ENCODE measurements at regions not wholly inside any gene's neighbourhood (a gene's known extent, or its start where the extent isn't known, plus 50 kb on each side); places are given as distances from the start of the nearest gene placed in this dataset.

DNA sequence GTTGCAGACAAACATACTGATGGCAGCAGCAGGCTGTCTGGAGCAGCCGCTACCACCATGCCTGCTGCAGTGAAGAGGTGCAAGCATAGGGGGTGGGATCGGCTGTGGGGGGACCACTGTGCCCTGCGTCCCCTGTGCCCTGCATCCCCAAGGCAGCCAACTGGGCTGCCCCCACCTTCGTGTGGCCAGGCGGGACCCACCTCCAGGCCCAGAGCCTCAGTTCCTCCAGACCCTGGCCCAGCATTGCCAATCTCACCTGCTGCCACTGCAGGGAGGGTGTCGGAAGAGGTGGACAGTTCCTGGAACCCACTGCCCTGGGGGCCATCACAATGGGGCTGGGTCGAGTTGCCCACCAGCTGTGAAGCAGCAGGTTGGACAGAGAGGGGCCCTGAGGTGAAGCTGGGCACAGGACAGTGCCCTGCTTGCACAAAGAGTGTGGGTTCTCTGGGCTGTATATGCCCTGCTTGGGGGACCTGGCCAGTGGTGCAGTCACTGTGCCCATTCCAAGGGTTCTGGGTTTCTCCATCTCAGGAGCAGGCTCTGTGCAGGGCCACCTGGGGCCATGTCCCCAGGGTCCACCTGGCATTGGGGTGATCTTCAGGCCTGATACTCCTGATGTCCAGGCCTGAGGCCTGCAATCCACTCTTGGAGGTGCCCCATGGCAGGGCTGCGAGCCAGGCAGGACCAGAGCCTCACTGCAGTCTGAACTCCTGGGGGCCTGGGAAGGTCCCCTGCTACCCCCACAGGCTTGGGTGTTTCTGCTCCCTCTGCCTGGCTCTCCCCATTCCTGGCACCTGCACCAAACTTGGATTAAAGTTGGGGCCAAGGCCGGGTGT, 261.4 kb upstream of the NRIP1 start:
- no peak for DNase-seq

DNA sequence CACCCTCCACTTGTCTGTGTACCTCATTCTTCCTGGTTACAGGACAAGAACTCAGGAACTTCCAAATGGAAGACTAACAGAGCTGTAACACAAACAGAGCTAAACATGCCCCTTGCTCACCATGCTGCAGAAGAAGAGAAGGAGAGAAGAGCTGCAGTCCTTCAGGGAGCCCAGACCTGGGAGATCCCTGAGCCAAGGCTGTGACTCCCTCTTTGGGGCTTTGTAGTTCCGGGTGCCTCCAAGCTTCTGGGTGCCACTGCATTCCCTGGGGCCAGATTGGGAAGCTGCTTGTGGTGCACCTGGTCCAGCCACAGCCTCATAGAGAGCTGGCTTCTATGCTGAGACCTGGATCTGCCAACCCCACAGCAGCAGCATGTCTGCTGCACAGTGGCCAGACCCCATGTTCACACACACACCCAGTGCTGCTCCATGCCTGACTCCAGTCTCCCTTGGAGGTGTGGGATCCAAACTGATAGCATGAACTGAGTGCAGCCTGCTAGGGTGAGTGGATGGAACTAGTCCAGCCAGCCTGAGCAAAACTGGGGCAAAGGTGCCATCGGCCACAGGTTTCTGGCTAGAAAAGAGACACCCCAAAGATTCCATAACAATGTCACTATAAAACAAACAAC, 263.0 kb upstream of the NRIP1 start:
- DNase-seq: no peak

DNA sequence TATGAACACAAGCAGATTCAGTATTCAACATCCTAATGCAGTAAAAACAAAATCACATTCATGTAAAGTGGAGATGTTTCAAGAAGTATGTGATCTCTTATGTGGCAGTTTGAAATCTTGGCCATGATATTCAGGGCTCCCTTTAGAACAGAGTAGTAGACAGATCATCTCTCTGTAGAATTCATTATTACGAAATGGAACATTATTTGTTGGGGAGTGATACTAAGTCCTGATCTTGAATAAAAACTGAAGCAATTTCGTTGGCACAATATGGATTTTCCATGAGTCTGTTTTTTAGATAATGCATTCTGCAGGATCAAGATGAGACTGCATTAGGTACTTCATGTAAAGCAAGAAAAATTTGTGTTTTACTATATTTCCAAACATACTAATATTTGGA, 264.4 kb upstream of the NRIP1 start:
- DNase-seq: no peak

DNA sequence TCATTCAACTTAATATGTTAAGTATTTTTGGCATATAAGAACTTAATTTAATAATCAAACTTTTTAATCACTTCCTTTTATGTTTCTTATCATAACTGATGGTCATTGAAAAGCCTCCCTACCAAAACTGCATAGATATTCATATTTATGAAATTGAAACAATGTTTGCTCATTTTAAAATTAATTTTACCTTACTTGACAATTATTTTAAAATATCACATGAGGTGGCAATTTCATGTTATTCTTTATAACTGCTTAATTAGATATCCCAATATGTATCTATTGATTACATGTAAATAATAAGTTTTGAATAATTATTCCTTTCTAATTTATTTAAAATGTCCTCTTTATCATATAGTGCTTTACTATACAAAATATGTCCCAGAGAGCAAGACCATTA, 266.1 kb upstream of the NRIP1 start:
- no peak for DNase-seq

DNA sequence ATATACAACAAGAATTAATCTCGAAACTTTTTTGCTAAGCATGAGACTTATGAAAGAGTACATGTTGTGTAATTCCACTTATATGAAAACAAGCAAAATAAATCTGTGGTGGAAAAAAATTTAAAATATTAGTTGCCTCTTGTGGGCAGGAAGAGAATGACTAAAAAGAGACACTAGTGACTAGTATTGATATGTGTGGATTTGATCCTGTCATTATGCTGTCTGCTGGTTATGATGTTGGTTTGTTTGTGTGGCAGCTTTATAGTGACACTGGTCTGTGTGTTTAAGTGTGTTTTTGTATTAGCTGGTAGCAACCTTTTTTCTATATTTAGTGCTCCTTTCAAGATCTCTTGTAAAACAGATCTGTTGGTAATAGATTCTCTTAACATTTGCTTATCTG, 267.8 kb upstream of the NRIP1 start:
- DNase-seq: no peak

DNA sequence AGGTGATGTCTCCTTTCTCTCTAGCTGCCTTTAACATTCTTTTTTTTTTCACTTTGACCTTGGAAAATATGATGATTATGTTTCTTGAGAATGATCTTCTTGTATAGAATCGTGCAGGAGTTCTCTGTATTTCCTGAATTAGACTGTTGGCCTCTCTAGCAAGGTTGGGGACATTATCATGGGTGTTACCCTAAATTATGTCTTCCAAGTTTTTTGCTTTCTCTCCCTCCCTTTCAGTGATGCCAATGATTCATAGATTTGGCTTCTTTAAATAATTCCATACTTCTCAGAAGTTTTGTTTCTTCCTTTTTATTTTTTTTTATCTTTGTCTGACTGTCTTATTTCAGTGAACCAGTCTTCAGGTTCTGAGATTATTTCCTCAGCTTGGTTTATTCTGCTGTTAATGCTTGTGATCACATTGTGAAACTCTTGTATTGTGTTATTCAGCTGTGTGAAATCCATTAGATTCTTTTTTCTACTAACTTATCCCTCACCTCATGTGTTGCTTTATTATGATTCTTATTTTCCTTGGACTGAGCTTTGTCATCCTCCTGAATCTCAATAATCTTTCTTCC, 268.4 kb upstream of the NRIP1 start:
- no peak for DNase-seq

DNA sequence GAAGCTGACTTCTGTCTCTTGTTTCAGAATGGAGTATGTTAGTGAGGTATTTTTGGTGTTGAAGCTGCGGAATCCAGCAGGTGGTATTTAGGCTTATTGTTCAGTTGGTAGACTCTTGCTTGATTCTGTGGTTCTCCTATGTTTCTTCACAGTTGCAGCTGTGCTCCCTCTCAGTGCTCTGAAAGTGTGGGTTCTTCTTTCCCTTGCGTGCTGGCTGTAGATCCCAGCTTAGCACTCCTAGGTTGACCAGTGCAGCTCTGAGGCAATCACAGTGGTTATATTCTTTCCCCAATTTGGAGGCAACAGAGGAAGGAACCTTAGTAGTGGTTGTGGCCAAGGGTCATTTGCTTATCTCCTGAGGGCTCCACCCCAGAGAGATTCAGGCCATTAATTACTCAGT, 269.2 kb upstream of the NRIP1 start:
- no peak for DNase-seq

DNA sequence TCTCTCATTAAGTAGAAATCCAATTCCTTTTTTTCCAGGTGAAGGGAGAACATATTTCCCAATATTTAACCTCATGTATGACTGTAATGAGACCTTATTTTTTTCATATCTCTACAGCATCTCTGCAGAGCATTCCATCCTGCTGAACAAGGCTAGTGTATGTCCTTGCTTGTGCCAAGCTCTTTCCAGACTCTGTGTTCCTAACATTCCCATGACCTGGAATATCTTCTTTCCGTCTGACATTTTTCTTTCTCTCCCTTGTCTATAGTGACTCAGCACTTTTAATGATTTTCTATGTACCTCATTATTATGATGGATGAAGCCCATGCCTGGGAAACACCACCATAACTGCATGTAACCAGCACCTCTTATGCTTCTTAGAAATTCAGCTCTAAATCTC, 278.3 kb upstream of the NRIP1 start:
- DNase-seq: no peak

DNA sequence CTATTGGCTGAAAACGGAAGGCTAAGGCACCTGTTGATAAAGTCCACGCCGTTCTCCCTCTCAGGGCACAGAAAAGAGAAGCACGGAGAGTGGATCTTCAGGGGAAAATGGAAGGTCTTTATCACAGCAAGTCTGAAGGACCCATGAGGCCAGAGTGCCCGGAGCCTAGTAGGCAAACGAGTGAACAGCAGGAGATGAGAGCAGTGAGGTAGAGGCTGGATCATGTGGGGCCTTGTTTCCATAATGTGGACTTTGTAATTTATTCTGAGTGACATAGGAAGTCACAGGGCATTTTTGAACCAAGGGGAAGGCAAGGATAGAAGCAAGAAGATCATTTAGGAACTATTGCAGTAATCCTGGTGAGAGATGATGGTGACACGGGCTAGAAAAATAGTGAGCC, 287.2 kb upstream of the NRIP1 start:
- no peak for DNase-seq

DNA sequence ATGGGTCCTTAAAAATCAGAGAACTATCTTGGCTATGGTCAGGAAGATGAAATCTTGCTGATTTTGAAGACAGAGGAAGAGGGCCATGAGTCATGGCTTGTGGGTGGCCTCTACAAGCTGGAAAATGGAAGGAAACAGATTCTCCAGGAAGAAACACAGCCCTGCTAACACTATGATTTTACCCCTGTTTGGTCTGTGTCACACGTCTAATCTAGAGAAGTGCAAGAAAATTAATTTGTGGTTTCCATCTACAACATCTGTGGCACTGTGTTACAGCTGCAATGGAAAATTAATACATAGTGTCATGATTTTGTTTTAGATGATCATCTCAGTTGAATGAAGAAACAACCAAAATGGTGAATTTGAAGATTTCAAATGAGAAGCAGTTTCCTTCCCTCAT, 288.7 kb upstream of the NRIP1 start:
- DNase-seq: no peak

DNA sequence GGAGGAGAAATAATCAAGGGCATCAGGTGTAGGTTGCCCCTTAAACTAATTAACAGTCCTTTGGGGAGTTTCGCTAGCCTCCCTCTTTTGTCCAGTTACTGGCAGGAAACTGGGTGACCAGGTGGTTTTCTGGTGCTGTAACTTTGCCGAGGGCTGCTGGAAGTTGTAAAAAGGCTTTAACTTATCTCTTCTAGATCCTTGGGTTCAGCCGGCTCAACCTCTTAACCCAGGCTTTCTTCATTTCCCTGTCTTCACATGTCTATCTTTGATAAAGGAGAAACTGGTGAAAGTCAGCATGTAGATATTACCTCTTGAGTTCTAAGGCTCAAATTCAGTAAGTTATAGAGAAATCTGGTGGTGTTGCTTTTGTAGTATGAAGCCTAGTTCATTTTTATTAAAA, 289.7 kb upstream of the NRIP1 start:
- DNase-seq: no peak

DNA sequence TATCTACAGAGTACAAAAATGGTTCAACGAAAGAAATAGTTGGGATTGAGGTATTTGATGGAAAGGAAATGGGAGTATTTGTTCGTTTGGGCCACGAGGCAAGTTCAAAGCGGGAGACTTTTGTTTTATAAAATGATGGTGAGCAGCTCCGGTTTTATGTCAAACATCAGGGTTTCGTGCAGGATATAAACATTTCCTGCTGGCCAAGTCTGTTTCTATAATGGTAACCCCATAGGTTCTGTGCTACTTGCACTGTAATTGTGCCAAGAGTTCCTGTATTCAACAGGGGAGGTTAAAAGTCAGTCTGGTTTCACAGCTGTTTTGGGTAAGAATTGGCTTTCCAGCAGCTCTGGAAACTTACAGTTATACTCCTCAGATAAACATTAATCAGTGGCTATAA, 290.3 kb upstream of the NRIP1 start:
- DNase-seq: no peak

DNA sequence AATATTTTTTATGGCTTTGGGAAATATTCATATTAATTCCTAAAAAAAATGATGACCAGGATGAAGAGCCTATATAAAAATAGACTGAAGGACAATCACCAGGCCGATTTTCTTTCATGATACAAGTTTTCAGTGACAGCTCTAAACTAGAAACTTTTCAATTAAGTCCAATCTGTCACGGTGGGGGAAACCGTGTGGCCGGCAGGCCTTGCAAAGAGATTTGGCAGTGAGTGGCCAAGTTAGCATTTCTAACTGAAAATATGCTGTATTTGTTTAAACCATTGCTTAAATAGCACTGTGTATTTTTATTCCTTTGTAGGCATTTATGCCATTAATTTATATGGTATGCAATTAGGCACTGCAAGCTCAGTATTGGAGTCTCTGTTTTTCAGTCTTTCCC, 294.5 kb upstream of the NRIP1 start:
- DNase-seq: no peak

DNA sequence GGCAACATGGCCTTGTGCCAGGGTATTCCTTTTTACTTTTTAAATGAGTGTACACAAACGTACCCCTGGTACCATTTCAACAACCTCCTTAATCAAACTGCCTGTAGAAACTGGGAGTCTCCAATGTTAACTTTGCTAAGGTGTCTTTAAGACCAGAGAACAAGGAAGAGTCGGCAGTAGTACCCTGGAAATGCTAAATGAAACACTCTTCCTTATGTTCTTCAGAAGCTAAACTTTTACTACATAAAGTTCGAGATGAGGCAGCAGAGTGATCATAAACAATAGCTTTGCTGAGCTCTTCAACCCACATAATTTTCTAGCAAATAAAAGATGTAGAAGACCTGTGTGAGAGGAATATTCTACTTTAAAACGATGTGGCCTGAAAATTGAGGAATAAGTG, 297.7 kb upstream of the NRIP1 start:
- DNase-seq: no peak

DNA sequence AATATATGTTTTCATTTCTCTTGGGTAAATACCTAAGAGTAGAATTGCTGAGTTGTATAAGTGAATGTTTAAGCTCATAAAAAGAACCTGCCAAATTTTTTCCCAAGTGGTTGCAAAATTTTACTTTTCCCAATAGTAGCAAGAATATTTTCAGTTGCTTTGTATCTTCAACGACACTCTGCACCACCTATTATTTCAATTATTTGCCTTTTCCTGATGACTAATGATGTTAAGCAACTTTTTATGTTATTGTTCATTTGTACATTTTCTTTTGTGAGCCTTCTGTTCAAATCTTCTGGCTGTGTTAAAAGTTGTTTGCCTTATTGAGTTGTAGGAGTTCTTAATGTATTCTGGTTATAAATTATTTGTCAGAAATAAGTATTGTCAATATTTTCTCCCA, 299.1 kb upstream of the NRIP1 start:
- DNase-seq: no peak

DNA sequence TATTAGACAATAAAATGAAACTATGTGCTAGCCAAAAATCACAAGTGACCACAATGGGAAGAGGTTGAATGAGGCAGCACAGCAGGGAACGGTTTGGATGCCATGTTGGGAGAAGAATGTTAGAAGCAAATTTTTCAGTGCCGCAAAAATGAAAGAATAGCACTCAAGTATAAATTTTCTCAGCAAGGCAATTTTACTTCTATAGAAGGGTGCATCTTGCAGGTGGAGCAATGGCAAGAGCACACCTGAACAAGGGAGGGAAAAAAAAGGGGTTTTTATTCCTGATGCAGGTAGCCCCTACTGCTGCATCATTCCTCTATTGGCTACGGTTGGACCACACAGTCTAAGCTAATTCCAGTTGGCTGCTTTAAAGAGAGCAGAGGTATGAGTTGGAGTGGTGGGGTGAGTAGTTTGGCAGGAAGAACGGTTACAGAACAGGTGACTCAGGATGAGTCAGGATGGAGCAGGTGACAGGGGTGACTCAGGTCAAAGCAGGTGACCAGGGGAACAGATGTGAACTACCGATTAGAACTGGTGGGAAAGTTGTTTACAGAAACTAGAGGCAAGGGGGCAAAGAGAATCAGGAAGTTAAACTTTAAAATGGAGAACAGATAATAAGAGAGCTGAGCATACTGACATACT, 301.1 kb upstream of the NRIP1 start:
- DNase-seq: no peak

DNA sequence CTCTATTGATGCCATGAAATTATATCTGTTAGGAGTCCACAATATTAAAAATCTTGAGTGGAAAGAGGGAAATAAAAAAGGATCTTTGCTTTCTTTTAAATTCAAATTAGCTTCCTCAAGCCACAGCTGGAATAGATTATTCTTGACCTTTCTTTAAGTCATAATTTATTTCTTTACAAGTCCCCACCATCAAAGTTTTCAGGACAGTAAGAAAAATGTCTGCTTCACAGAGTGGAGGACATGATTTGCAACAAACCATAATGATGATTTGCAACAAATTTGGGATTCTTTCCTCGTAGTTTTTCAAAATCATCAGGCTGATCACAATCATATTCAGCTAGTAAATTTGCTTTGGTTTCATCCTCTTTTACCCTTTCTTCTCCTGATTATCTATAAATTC, 301.8 kb upstream of the NRIP1 start:
- no peak for DNase-seq

DNA sequence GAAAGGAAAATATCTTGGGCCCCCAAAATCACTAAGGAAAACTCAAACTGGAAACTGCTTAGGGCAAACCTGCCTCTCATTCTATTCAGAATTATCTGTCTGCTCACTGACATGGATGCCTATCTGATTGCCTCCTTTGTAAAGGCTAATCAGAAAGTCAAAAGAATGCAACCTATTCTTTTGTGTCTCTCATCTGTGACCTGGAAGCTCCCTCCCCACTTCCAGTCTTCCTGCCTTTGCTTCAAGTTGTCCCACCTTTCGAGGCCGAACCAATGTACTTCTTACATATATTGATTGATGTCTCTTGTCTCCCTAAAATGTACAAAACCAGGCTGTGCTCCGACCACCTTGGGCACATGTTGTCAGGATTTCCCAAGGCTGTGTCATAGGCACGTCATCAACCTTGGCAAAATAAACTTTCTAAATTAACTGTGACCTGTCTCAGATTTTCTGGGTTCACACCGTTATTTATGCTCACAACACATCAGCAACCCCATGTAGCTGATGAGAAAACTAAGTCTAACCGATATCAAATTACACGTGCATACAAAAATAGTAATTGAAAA, 302.3 kb upstream of the NRIP1 start:
- DNase-seq: no peak

DNA sequence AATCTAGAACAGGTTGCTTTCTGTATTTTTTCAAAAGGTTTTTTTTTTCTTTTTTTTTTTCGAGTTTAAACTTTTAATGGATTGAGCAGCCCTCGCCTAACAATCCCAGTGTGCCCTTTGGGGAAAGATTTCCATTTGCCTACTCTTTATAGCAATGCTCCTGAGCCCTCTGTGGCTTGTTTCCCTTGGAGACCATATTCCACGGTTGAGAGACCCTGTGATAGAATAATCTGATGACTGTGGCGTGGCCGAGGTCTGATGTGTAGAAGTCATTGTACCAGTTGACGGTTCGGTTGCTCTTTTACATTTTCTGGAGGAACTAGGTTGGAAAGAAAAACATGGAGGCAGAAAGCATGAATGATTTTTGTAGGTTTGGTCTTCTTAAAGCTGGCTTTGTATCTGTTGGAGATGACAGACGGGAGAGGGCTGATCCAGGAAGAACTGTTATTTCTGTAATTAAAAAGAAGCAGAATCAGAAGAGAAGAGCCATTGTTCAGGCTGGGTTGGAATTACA, 305.7 kb upstream of the NRIP1 start:
- DNase-seq: no peak

DNA sequence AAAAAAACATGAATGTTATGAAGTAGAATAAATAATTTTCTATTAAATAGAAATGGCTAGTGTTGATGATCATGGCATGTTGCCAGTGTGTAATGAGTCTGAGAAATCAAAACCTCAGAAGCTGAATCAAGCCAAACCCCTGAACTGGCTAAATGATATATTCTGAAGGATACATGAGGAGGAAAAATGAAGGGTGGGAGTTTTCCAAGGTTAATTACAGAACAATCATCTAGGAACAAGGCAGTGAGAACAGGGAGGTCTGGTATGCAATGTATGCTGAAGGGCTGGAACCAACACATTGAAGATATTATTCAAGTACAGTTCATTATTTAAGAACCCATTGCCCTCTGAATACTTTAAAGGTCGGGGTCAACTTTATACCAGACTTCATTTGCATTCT, 309.1 kb upstream of the NRIP1 start:
- no peak for DNase-seq

DNA sequence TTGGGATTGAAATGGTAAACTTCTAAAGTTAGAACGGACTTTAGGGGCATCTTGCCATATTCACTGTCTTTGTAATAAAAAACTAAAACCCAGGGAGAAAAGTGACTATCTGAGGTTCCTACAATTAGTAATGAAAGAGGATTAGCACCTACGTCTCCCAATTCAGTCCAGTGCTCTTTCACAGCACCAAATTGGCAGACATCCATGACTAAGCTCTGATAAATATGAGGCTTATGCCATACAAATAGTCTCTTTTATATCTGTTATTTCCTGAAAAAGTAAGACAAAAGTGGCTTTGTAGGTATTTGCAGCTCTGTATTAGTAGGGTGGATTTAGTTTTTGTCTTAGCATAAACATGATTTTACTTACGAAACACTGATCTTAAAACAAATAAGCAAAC, 315.0 kb upstream of the NRIP1 start:
- DNase-seq: no peak

DNA sequence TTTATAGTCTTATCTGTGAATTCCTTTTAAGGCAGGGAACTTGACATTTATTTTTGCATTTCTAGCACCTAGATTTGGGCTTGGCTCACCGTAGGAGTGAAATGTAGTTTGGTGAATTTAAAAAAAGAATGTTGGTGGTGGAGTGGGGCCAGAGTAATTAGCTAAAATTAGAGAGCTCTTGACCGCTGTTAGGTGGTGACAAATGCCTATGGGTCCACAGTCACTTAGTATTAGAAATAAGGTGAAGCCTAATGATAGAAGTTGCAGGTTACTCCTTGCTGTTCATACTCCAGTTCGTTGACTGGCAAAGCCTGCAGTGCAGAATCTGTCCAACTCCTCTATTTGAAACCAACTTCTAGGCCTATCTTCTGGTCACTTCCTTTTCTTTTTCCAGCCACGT, 318.8 kb upstream of the NRIP1 start:
- DNase-seq: no peak

DNA sequence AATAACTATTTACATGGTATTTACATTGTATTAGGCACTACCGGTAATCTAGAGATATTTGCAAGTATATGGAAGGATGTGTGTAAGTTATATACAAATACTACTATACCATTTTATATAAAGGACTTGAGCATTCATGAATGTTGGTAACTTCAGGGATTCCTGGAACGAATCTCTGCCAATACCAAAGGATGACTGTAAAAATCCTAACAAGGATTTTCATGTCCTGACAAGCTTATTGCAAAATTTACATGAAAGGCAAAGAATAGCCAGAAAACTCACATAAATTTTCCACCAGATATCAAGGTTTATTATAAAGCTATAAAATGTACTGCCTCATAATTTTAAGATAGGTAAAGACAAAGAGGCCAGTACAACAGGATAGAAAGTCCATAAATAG, 325.2 kb upstream of the NRIP1 start:
- DNase-seq: no peak

DNA sequence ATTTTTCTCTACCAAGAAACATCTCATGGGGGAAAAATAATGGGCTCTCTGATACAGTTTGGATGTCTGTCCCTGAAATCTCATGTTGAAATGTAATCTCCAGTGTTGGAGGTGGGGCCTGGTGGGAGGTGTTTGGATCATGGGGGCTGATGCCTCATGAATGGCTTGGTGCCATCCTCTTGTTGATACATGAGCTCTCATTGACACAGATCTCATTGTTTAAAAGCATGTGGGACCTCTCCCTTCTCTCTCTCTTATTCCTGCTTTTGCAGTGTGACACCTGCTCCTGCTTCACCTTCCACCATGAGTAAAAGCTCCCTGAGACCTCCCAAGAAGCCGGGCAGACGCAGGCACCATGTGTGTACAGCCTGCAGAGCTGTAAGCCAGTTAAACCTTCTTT, 332.5 kb upstream of the NRIP1 start:
- DNase-seq: no peak

Data from SIG-M5 (cell line).